MM.1S (cell line): ENCODE measurements at regions not wholly inside any gene's neighbourhood (a gene's known extent, or its start where the extent isn't known, plus 50 kb on each side); places are given as distances from the start of the nearest gene placed in this dataset.

Experiments
- DNase-seq: peaks from one replicate; pipeline ENCODE4 v3.0.0-alpha.2; 2015
- H2AFZ ChIP-seq: fragments of 300-600 bp; sonication (generic); 2 replicates; pipeline ENCODE4 v1.6.0; 2016; ENCODE audit warnings: antibody characterized with exemption, low read length
- H3F3A ChIP-seq: fragments of 300-600 bp; sonication (generic); 2 replicates; pipeline ENCODE4 v1.6.1; 2016; ENCODE audit warnings: mild to moderate bottlenecking, antibody characterized with exemption, low read length, moderate library complexity, mixed read lengths; ENCODE audit not compliant: insufficient read depth
- H3K27ac ChIP-seq: fragments of 300-600 bp; sonication (generic); 2 replicates; pipeline ENCODE4 v1.5.1; 2016; ENCODE audit warnings: mild to moderate bottlenecking, low read length
- H3K27me3 ChIP-seq: fragments of 300-600 bp; sonication (generic); replicated peaks from 2 replicates; pipeline ENCODE4 v1.6.0; 2016; ENCODE audit warnings: low read length; ENCODE audit not compliant: insufficient read depth
- H3K36me3 ChIP-seq: fragments of 300-600 bp; sonication (generic); replicated peaks from 2 replicates; pipeline ENCODE4 v1.6.1; 2016; ENCODE audit warnings: mild to moderate bottlenecking, low read length, mixed read lengths; ENCODE audit not compliant: insufficient read depth
- H3K4me1 ChIP-seq: fragments of 300-600 bp; sonication (generic); 2 replicates; pipeline ENCODE4 v1.6.1; 2016; ENCODE audit warnings: low read length, mixed read lengths
- H3K4me2 ChIP-seq: fragments of 300-600 bp; sonication (generic); 2 replicates; pipeline ENCODE4 v1.6.0; 2016; ENCODE audit warnings: low read depth, low read length
- H3K4me3 ChIP-seq: fragments of 300-600 bp; sonication (generic); 2 replicates; pipeline ENCODE4 v1.5.1; 2016; ENCODE audit warnings: low read length, mixed read lengths
- H3K79me2 ChIP-seq: fragments of 300-600 bp; sonication (generic); 2 replicates; pipeline ENCODE4 v1.6.1; 2016; ENCODE audit warnings: mixed run types, low read length, mixed read lengths
- H3K9ac ChIP-seq: fragments of 300-600 bp; sonication (generic); 2 replicates; pipeline ENCODE4 v1.6.1; 2016; ENCODE audit warnings: low read length, mixed read lengths
- H3K9me2 ChIP-seq: fragments of 300-600 bp; sonication (generic); replicated peaks from 2 replicates; pipeline ENCODE4 v1.6.1; 2016; ENCODE audit warnings: mild to moderate bottlenecking, low read length, mixed read lengths; ENCODE audit not compliant: insufficient read depth
- H3K9me3 ChIP-seq: fragments of 300-600 bp; sonication (generic); replicated peaks from 2 replicates; pipeline ENCODE4 v1.6.1; 2016; ENCODE audit warnings: mild to moderate bottlenecking, low read length, mixed read lengths; ENCODE audit not compliant: insufficient read depth
- H4K20me1 ChIP-seq: fragments of 300-600 bp; sonication (generic); 2 replicates; pipeline ENCODE4 v1.6.1; 2016; ENCODE audit warnings: mild to moderate bottlenecking, low read length, moderate library complexity, mixed read lengths; ENCODE audit not compliant: insufficient read depth
- EZH2 ChIP-seq: fragments of 300-600 bp; sonication (generic); optimal IDR thresholded peaks from 2 replicates; pipeline ENCODE3; 2017; ENCODE audit warnings: low read depth, mild to moderate bottlenecking, antibody characterized with exemption, low read length, mixed read lengths
- EZH2phosphoT487 ChIP-seq: fragments of 300-600 bp; sonication (generic); IDR thresholded peaks from 2 replicates; pipeline ENCODE4 v1.6.1; 2018; ENCODE audit warnings: antibody characterized with exemption, low read length
- TF ChIP-seq, protein P1 (sequence below): fragments of 300-600 bp; sonication (generic); IDR thresholded peaks from 2 replicates; pipeline ENCODE4 v1.5.1; 2016; ENCODE audit warnings: antibody characterized with exemption, low read length, mixed read lengths

DNA sequence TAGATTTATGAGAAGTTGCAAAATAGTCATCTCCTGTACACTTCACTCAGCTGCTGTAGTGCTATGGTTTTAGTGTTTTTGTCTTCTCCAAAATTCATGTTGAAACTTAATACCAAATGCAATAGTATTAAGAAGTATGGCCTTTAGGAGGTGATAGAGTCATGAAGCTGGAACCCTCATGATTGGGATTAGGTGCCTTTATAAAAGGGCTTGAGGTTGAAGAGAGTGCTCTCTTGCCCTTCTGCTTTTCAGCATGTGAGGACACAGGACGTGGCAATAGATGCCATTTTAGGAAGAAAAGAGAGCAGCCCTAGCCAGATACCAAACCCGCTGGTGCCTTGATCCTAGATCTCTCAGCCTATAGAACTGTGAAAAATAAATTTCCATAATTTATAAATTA is 87.6 kb downstream of the CTH start:
- Histone ChIP-seq H3K4me3 (no peak overlapping the region), H3K9ac (no peak overlapping the region), H3K27me3 (no peaks in the 10 kb centered on the region), H3K79me2 (no peaks in the 10 kb centered on the region), H3K9me2 (no peaks in the 10 kb centered on the region), H3K4me1 (no peaks in the 10 kb centered on the region), H2AFZ (no peak overlapping the region), H3K27ac (no peak overlapping the region), H3F3A (no peaks in the 10 kb centered on the region), H3K9me3 (no peaks in the 10 kb centered on the region), H3K4me2 (no peak overlapping the region), H3K36me3 (no peaks in the 10 kb centered on the region), H4K20me1 (no peaks in the 10 kb centered on the region)
- TF ChIP-seq EZH2phosphoT487 (no peak), EZH2 (no peak)
- TF ChIP-seq, protein P1, sequence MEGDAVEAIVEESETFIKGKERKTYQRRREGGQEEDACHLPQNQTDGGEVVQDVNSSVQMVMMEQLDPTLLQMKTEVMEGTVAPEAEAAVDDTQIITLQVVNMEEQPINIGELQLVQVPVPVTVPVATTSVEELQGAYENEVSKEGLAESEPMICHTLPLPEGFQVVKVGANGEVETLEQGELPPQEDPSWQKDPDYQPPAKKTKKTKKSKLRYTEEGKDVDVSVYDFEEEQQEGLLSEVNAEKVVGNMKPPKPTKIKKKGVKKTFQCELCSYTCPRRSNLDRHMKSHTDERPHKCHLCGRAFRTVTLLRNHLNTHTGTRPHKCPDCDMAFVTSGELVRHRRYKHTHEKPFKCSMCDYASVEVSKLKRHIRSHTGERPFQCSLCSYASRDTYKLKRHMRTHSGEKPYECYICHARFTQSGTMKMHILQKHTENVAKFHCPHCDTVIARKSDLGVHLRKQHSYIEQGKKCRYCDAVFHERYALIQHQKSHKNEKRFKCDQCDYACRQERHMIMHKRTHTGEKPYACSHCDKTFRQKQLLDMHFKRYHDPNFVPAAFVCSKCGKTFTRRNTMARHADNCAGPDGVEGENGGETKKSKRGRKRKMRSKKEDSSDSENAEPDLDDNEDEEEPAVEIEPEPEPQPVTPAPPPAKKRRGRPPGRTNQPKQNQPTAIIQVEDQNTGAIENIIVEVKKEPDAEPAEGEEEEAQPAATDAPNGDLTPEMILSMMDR: no peak
- no peak for DNase-seq

- H3K9ac ChIP-seq: no peak overlapping the region
- no peaks in the 10 kb centered on the region for H4K20me1 ChIP-seq
- H3F3A ChIP-seq: no peaks in the 10 kb centered on the region
- H3K4me1 ChIP-seq: no peaks in the 10 kb centered on the region
- no peaks in the 10 kb centered on the region for H3K36me3 ChIP-seq
- TF ChIP-seq, protein P1: no peak
- no peak for TF ChIP-seq EZH2phosphoT487
- TF ChIP-seq EZH2: no peak
- H3K4me2 ChIP-seq: no peak overlapping the region
- no peaks in the 10 kb centered on the region for H3K27me3 ChIP-seq
- H3K9me2 ChIP-seq: no peaks in the 10 kb centered on the region
- H3K27ac ChIP-seq: no peak overlapping the region
- no peaks in the 10 kb centered on the region for H3K9me3 ChIP-seq
- H2AFZ ChIP-seq: no peak overlapping the region
- H3K79me2 ChIP-seq: no peaks in the 10 kb centered on the region
- H3K4me3 ChIP-seq: no peak overlapping the region
- DNase-seq: no peak
Observed at GRCh38 chr1:70499695-70500094, 88.6 kb downstream of the CTH start.

- H3K4me1 ChIP-seq: no peaks in the 10 kb centered on the region
- H3K27me3 ChIP-seq: no peaks in the 10 kb centered on the region
- H3K4me3 ChIP-seq: no peak overlapping the region
- TF ChIP-seq, protein P1: no peak
- no peak for TF ChIP-seq EZH2phosphoT487
- no peak for TF ChIP-seq EZH2
- no peaks in the 10 kb centered on the region for H3K36me3 ChIP-seq
- H3K9me2 ChIP-seq: no peaks in the 10 kb centered on the region
- no peaks in the 10 kb centered on the region for H4K20me1 ChIP-seq
- no peak overlapping the region for H3K9ac ChIP-seq
- H3K9me3 ChIP-seq: no peaks in the 10 kb centered on the region
- no peak overlapping the region for H3K4me2 ChIP-seq
- no peaks in the 10 kb centered on the region for H3K79me2 ChIP-seq
- no peak for DNase-seq
- H3K27ac ChIP-seq: no peak overlapping the region
- H2AFZ ChIP-seq: no peak overlapping the region
- H3F3A ChIP-seq: no peaks in the 10 kb centered on the region
Observed at GRCh38 chr1:70503358-70503757, 92.3 kb downstream of the CTH start.
